Caco-2 (cell line): ENCODE measurements at regions not wholly inside any gene's neighbourhood (a gene's known extent, or its start where the extent isn't known, plus 50 kb on each side); places are given as distances from the start of the nearest gene placed in this dataset.

Source experiments
- BruUV-seq: library from RNA; stranded (reverse); fragments of 400-500 nt; replicated peaks from 2 replicates; lab custom pipeline; 2021; lab: Mats Ljungman, UMichigan
- CTCF ChIA-PET: fragments of 300-600 bp; sonication (Branson Sonifier 250); formaldehyde crosslinking; loops from one replicate; lab custom pipeline; 2022; ENCODE audit warnings: antibody characterized with exemption; lab: Charles Lee
- POLR2A ChIA-PET: fragments of 300-600 bp; sonication (Branson Sonifier 250); formaldehyde crosslinking; loops from one replicate; lab custom pipeline; 2022; ENCODE audit warnings: antibody characterized with exemption; lab: Charles Lee
- DNase-seq, 2 experiments: peaks; one replicate each; pipeline versions ENCODE4 v3.0.0 to v3.0.0-alpha.2; 2020 to 2022
- H3K27me3 ChIP-seq: replicated peaks from 2 replicates; pipeline ENCODE4 v1.6.0; 2011; ENCODE audit warnings: low read length; ENCODE audit not compliant: control insufficient read depth, insufficient read depth
- H3K36me3 ChIP-seq: 2 replicates; pipeline ENCODE4 v1.5.1; 2011; ENCODE audit warnings: low read length; ENCODE audit not compliant: control insufficient read depth, insufficient read depth
- H3K4me1 ChIP-seq: fragments of 250-450 bp; sonication (Bioruptor Pico); 2 replicates; pipeline ENCODE4 v1.5.1; 2020; ENCODE audit warnings: mild to moderate bottlenecking
- H3K4me3 ChIP-seq: 2 replicates; pipeline ENCODE4 v1.5.1; 2011; ENCODE audit warnings: low read depth, mild to moderate bottlenecking, control low read depth, low read length
- H3K9me3 ChIP-seq: fragments of 250-450 bp; sonication (Bioruptor Pico); 2 replicates; pipeline ENCODE4 v1.5.1; 2020; ENCODE audit warnings: mild to moderate bottlenecking, moderate library complexity
- H3K27ac Mint-ChIP-seq: one replicate; pipeline ENCODE4 v1.8.0; 2022; ENCODE audit warnings: mixed read lengths; ENCODE audit not compliant: unreplicated experiment
- H3K27me3 Mint-ChIP-seq: one replicate; pipeline ENCODE4 v1.8.0; 2022; ENCODE audit warnings: mixed read lengths; ENCODE audit not compliant: insufficient read depth, unreplicated experiment
- H3K36me3 Mint-ChIP-seq: one replicate; pipeline ENCODE4 v1.8.0; 2022; ENCODE audit warnings: mild to moderate bottlenecking, mixed read lengths; ENCODE audit not compliant: insufficient read depth, unreplicated experiment
- H3K4me1 Mint-ChIP-seq: one replicate; pipeline ENCODE4 v1.8.0; 2022; ENCODE audit warnings: low read depth, mixed read lengths; ENCODE audit not compliant: unreplicated experiment
- H3K4me3 Mint-ChIP-seq: one replicate; pipeline ENCODE4 v1.8.0; 2022; ENCODE audit warnings: mild to moderate bottlenecking, moderate library complexity, mixed read lengths; ENCODE audit not compliant: unreplicated experiment
- H3K9me3 Mint-ChIP-seq: one replicate; pipeline ENCODE4 v1.8.0; 2022; ENCODE audit warnings: mixed read lengths; ENCODE audit not compliant: unreplicated experiment
- intact Hi-C: fragments of 100-400 bp; cut with micrococcal nuclease; formaldehyde crosslinking; loops from one replicate; pipeline ENCODE4 v1.10.0; 2022; ENCODE audit not compliant: unreplicated experiment
- TF ChIP-seq, protein P1 (sequence below), 2 experiments: fragments of 200-600 bp in 1 of 2; IDR thresholded peaks; 1 replicate in 1 of 2; 2 replicates in 1 of 2; pipeline versions ENCODE4 v1.5.1 to v1.8.0; 2011 to 2022; ENCODE audit warnings: antibody characterized with exemption in 1 of 2, control low read depth in 1 of 2, inconsistent platforms in 1 of 2, low read depth in 1 of 2, low read length in 1 of 2, mild to moderate bottlenecking in 1 of 2, moderate library complexity in 1 of 2; ENCODE audit not compliant: insufficient read depth in 1 of 2, severe bottlenecking in 1 of 2, unreplicated experiment in 1 of 2

DNA sequence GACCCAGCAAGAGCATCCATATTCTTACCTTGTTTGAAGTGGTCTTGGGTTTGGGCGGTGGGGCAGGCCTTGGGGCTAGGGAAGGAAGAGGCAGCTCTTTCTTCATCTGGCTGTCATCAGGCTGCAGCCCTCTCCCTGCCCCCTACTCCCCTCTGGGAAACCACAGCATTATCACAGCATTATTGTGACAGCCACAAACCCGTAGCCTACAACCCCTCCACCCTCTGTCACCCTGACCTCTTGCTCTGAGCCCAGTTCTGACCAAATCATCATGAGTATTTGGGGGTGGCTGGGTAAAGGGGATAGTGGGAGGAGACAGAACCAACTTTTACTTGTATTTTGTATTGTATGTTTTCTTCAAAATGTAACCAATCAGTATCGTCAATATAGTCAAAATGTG is 94.3 kb upstream of the ARRDC3 start:
- H3K4me1 ChIP-seq, result no peaks in the 10 kb centered on the region
- CTCF ChIA-PET, result no interaction called here
- no peaks in the 10 kb centered on the region for H3K9me3 Mint-ChIP-seq
- no peak overlapping the region for H3K4me3 Mint-ChIP-seq
- no peaks in the 10 kb centered on the region for H3K27me3 ChIP-seq
- H3K4me3 ChIP-seq, result no peak overlapping the region
- POLR2A ChIA-PET, result no interaction called here
- H3K27ac Mint-ChIP-seq, result no peak overlapping the region
- H3K36me3 Mint-ChIP-seq, result no peaks in the 10 kb centered on the region
- TF ChIP-seq, protein P1, sequence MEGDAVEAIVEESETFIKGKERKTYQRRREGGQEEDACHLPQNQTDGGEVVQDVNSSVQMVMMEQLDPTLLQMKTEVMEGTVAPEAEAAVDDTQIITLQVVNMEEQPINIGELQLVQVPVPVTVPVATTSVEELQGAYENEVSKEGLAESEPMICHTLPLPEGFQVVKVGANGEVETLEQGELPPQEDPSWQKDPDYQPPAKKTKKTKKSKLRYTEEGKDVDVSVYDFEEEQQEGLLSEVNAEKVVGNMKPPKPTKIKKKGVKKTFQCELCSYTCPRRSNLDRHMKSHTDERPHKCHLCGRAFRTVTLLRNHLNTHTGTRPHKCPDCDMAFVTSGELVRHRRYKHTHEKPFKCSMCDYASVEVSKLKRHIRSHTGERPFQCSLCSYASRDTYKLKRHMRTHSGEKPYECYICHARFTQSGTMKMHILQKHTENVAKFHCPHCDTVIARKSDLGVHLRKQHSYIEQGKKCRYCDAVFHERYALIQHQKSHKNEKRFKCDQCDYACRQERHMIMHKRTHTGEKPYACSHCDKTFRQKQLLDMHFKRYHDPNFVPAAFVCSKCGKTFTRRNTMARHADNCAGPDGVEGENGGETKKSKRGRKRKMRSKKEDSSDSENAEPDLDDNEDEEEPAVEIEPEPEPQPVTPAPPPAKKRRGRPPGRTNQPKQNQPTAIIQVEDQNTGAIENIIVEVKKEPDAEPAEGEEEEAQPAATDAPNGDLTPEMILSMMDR (IDR thresholded peaks at IDR 0.05; ENCODE audit: insufficient read depth in 1 of 2, low read depth in 1 of 2, low read length in 1 of 2, severe bottlenecking in 1 of 2, unreplicated experiment in 1 of 2), result no peak
- intact Hi-C loops, result no loop called here
- peaks cover 4% of the 10 kb centered on the region for H3K27me3 Mint-ChIP-seq
- no peaks in the 10 kb centered on the region for H3K9me3 ChIP-seq
- no peak for DNase-seq
- no peaks in the 10 kb centered on the region for H3K36me3 ChIP-seq
- H3K4me1 Mint-ChIP-seq, result no peaks in the 10 kb centered on the region
- BruUV-seq, result no TSS peak

GRCh38 chr5:91474201-91474600 is 91.1 kb upstream of the ARRDC3 start:
- intact Hi-C loops, result no loop called here
- ChIA-PET POLR2A (no interaction called here), CTCF (no interaction called here)
- no peaks in the 10 kb centered on the region for H3K36me3 ChIP-seq
- no peak for DNase-seq
- H3K9me3 ChIP-seq, result no peaks in the 10 kb centered on the region
- no peaks in the 10 kb centered on the region for H3K4me1 ChIP-seq
- Mint-ChIP-seq H3K4me3 (no peak overlapping the region), H3K27me3 (peaks cover 4% of the 10 kb centered on the region), H3K27ac (no peak overlapping the region), H3K9me3 (no peaks in the 10 kb centered on the region), H3K4me1 (no peaks in the 10 kb centered on the region), H3K36me3 (no peaks in the 10 kb centered on the region)
- H3K27me3 ChIP-seq, result no peaks in the 10 kb centered on the region; the same call in 1 of the 2 replicates
- TF ChIP-seq, protein P1 (IDR thresholded peaks at IDR 0.05; ENCODE audit: insufficient read depth in 1 of 2, low read depth in 1 of 2, low read length in 1 of 2, severe bottlenecking in 1 of 2, unreplicated experiment in 1 of 2), result no peak
- BruUV-seq, result no TSS peak
- no peak overlapping the region for H3K4me3 ChIP-seq

- H3K36me3 Mint-ChIP-seq, result no peaks in the 10 kb centered on the region
- no peak overlapping the region for H3K4me3 Mint-ChIP-seq
- no peak overlapping the region for H3K27ac Mint-ChIP-seq
- Histone ChIP-seq H3K9me3 (no peaks in the 10 kb centered on the region), H3K4me3 (no peak overlapping the region), H3K4me1 (no peaks in the 10 kb centered on the region), H3K27me3 (no peaks in the 10 kb centered on the region; the same call in 1 of the 2 replicates), H3K36me3 (no peaks in the 10 kb centered on the region)
- peaks cover 4% of the 10 kb centered on the region for H3K27me3 Mint-ChIP-seq
- BruUV-seq, result no TSS peak
- POLR2A ChIA-PET, result no interaction called here
- H3K9me3 Mint-ChIP-seq, result no peaks in the 10 kb centered on the region
- intact Hi-C loops, result no loop called here
- CTCF ChIA-PET, result no interaction called here
- TF ChIP-seq, protein P1 (IDR thresholded peaks at IDR 0.05; ENCODE audit: insufficient read depth in 1 of 2, low read depth in 1 of 2, low read length in 1 of 2, severe bottlenecking in 1 of 2, unreplicated experiment in 1 of 2), result no peak
- H3K4me1 Mint-ChIP-seq, result no peaks in the 10 kb centered on the region
- no peak for DNase-seq
Measured at GRCh38 chr5:91472631-91473030, 89.5 kb upstream of the ARRDC3 start.
